CD4-positive, alpha-beta T cell treated with Interleukin-10 for 1 hour (primary cell): ENCODE measurements at regions not wholly inside any gene's neighbourhood (a gene's known extent, or its start where the extent isn't known, plus 50 kb on each side); places are given as distances from the start of the nearest gene placed in this dataset.
"Not testable (repeated sequence)": the region's sequence is repeated elsewhere in the genome, so short reads cannot be mapped to it uniquely, and the experiment has no call there.

Source experiments
- DNase-seq: peaks from one replicate; pipeline ENCODE4 v3.0.0-alpha.2; 2020

DNA sequence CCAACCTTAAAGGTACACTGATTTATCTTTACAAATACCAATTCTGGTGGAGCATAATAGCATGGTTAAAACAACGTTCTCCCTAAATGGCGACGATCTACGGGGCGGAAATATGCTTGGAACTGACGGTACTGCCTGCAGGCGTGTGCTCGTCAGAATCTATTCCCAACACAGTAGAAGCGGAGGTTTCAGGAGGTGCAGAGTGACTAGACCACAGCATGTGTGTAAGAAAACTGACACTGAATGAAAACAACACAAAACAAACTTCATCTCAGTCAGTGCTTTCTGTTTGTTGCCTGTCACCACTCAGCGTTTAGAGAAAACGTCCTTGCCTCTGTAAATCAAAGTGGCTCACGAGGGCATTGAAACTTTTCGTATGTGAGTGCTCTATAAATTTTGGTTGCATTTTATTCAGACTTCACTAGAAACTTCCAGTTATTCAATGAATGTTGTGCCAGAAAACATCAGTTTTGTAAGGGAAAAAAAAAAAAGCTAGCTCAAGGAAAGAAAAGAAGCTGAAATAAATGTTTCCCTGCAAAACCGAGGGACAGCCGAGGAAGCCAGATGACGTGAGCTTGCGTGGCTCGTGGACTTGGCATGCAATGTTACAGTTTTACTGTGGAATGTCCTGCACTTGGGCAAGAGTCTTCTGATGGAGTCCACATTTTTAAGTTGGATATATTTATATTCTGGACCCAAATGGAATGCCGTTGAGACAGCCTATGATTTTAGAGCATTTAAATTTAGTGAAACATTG, 210.4 kb downstream of the LAT start:
- DNase-seq: not testable (repeated sequence)

DNA sequence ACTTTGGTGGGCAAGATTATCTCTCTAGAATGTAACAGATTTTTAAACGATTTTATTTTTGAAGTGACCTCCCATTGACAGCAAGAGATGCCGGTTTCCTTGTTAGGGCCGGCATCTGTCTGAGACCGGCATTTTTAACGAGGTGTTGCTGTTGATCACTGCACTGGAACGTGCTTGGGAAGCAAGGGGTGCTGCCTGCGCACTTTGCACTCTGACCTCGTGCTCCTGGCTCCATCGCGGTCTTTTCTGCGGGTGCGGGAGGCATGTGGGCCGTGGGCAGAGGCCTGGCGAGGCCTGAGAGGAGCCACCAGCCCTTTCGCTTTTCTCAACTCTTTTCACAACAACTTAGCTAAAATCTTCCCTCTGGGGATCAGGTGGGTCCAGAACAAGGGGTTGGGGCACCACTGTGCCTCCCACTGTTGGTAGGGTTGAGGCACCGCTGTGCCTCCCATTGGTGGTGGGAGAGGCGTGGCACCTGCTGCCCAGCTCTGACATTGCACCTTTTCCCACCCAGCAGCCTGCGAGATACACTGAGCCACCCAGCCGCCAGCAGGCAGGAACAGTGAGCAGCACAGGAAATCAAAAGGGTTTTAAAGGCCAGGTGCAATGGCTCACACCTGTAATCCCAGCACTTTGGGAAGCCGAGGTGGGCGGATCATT, 209.5 kb downstream of the LAT start:
- DNase-seq: not testable (repeated sequence)

DNA sequence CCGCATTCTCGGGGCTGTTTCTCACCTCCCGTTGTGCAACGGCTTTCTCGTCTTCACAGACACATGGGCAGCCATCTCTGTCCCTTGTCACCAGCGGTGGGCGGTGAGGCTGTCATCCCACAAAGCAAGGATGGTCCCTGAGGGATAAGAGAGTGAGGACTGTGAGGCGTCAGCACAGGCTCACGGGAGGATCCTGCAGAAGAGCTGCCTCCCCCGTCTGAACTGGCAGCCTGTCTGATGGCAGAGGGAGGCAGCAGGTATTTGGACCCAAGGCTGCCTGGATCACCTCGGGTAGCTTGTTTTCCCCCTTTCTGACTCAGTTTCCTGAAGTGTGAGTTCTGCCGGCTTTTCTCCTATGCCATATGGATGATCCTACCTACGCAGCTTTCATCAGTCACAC, 208.8 kb downstream of the LAT start:
- not testable (repeated sequence) for DNase-seq

DNA sequence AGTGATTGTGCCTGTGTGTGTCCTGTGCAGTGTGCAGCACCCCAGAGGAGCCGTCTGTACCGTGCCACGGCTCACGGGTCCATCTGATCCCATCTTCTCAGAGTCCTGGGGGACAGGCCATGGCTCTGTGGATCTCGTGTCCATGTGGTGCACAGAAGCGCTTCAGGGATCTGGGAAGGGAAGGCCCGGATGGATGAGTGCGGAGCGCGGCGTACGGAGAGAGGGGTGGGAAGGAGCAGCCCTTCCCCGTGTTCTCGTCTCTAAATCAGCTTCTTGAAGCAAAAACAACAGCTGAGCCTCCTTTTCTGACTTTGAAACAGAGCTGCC, 208.4 kb downstream of the LAT start:
- not testable (repeated sequence) for DNase-seq

DNA sequence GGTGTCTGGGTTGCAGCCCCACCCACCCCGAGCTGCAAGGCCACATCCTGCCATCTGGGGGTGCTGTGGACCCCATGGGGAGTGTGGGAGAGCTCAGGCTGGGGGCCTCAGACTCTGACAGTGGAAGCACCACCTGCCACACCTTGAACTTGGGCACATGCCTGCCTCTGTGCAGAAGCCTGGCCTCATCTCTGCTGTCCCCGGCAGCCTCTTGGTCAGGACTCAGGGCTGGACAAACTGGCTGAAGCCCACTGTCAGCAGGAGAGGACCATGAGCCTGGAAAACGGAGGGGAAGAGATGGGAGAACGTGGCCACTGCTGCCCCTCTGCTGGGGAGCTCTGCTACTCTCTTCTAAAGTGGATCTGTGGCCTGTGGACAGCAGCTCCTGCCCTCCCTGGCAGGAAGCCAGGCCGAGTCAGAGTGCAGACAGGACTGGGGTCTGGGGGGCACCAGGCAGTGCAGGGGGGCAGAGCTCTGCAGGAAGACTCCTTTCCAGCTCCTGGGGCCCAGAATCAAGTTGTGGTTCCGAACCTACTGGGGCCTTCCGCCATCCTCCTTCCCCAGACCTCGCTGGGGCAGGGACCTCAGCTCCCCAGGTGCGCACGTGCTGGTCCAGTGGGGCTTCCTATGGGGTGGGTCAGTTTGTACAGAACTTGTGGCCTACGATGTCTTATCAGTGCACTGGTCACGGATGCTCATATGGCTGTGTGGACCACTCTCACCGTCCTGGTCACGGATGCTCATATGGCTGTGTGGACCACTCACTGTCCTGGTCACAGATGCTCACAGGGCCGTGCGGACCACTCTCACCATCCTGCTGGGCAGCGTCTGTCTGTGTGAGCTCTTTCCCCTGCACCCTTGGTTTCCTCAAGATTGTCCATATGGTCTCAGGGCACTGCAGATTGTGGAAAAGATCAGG, 207.7 kb downstream of the LAT start:
- no peak for DNase-seq

DNA sequence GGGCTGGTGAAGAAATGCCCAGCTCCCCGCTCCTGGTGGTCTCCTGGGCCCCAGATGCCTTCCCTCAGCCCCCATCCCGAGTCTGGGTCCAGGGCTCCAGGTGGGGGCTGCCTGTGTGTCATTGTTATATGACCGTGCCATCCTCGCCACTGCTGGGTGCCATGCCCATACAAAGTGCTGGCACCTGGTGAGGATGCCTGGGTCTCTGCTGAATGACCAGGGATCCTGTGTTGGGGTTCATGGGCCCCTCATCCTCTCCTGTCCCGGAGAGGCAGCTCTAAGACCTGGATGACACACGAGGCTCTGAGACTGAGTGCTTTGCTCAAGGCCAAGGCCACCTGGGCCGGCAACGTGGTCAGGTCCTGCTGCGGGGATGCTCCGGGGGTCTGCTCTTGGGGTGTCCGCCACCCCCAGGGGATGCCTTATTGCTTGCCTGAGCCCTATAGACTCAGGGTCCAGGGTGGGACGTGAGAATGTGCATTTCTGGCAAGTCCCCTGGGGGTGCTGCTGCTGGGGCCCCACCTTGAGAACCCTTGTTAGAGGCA, 206.9 kb downstream of the LAT start:
- not testable (repeated sequence) for DNase-seq

DNA sequence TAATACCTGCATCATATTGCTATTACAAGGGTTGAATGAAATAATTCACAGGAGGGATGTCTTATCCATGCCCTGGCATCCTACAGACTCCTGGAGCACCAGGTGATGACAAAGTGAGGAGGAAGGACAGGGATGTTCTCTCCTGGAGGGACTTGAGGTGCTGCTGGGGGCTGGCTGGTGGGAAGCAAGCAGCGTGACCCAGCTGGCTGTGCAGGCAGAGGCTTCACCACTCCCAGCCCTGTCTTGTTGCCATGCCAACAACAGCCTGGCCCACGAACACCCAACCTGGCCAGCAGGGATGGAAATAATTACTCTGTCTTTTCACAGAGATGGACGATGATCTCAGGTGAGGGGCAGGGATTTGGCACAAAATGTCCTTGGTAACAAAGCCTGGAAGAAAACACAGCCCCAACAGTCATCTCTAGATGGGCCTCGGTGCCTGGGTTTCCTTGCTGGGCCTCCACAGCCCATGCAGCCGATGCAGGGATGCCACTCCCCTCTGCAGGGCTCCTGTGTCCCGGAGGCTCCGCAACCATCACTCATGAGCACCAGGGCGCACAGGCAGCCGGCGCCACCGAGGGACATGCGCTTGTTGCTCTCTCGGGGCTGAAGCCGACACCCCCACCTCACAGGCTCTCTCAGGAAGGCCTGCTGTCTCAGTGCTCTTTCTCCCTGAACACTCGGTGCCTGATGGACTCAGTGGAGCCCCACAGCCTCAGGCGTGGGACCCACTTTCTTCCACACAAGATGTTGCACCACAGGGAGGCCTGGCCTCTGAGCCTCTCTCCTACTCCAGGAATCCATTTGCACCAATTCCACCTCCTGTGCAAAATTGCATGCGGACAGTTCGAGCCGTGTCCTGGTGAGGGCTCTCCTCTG, 205.9 kb downstream of the LAT start:
- DNase-seq: not testable (repeated sequence)

DNA sequence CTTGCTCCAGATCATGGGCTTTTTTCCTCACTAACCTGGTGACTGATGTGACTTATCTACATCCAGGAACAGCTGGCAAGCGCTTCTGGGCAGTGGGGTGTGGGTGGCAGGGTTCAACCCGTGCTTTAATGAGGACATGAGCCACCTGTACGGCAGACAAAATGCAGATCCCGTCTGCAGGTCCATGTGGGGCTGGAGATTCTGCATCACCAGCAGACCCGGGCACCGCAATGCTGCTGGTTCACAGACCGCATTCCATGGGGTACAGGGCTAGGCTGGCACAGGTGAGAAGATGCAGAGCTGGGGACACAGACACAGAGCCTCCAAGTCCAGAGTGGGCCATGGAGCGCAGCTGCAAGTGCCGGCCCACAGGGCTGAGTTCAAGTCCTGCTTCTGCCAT, 204.0 kb downstream of the LAT start:
- DNase-seq: not testable (repeated sequence)

DNA sequence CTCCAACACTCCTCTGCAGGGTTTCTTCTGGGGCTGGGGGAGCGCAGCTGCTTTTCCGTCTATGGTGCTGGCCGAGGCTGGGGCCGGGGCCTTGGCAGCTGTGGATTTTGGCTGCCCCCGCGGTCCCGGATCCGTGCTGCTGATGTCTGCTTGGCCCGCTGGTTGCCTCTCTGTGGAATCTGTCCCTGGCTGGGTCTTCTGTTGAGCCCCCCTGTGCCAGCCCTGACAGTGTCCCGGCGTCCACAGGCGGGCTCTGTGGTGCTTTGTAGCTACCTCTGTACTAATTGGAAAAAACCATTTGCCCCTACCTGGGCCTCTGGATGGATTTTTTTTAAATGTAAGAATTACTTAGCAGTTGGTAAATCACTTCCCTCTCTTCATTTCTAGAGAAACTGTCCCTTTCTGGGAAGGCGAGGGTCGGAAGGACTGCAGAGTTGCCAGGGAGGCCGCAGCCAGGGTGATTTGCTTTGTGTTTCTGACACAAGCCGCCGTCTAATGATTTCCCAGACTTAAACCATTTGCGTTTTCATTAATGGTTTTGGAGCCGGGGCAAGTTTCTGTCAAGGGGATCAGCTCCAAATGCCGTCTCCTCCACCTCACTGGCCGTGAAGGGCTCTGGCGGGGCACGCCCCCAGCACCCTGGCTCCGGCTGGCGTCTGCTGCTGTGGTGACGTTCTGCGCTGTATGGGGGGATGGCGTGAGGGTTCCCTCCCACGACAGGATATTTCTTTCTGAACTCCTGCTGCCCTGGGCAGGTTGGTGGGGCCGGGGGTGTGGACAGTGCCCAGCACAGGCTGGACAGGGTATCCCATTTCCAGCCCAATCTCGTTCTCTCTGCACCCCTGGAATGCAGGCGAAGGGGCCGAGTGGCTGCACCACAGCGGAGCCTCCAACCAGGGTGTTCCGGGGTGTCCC, 201.7 kb downstream of the LAT start:
- not testable (repeated sequence) for DNase-seq

DNA sequence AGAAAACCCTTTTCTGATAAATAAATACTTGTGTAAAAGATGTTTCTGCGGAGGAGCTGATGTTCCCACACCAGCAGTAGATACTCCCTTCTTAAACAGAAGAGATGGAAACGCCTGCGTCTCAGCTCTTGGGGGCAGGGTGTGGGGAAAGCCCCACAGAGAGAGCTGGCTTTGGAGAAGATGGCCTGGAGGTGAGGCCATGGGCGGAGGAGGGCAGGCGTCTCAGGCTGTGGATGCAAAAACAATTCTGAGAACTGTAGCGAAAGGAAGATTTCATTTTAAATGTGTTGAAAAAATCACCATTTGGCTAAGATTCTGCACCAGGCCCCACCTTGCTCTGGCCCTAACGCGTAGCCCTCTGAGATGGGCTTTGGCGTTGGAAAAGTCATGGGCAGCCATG, 201.0 kb downstream of the LAT start:
- not testable (repeated sequence) for DNase-seq

DNA sequence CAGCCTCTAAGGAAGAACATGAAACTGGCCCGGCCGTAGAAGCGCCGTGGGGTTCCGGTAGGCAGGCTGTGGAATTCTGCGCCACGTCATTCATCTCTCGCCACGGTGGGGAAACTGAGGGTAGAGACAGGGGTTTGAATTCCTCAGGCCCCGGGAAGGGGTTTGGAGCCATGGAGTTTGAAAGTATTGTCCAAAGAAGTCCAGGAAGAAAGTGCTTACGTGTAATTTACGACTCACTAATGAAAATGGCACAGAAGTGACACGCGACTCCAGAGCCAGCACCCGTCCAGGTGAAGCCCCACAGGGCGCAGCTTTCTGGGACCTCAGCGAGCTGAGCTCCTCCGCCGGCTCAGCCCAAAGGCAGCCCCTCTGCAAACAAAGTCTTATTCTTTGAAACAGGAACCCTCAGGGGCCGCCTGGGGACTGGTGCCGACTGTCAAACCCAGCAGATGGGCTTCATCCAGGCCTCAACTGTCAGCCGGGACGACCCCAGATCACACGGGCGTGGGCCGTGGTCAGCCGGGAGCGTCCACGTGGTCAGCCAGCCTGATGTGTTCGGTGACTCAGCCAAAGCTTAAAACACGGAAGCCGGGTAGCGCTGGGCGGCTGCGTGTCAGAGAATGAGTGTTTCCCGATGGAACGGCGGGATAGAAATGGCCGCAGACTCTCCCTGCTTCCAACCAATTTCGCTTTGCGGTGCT, 200.0 kb downstream of the LAT start:
- DNase-seq: not testable (repeated sequence)

DNA sequence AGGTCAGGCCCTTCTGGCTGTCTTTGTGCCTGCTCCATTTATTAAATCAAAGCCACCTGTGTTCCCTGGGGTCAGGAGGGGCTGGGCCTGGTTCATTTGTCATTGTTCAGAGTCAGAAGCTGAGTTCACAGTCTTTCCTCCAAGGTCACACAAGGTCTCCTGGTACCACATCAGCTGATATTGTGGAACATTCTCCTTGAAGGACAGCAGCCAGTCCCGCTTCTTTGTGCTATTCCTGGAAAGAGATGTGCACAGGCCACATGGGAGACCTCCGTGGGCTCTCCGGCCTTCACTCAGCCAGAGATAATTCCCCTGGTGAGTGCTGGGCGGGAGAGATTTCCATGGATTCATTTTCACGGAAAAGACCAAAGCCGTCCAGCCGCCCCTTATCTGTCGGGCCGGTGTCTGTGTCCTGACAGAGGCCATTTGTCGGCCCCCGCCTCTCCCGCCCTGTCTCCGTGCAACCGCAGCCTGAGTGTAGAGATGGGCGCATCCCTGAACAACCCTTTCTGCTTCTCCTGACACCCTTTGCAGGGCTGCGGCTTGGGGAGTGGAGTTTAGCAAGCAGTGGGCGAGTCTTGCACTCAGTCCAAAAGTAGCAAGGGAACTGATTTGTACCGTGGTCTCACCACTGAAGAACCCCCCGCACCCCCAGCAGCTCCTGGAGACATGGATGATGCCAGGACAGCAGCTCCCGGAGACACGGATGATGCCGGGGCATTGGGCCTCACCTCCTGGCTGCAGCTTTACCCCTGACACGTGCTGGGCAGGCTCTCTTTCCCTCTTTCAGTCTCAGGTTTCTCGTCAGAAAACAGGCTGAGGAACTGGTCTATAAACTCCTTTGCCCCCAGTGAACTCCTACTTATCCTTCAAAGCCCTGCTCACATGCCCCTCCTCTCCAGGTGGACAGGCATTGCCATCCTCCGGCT, 198.4 kb downstream of the LAT start:
- not testable (repeated sequence) for DNase-seq

DNA sequence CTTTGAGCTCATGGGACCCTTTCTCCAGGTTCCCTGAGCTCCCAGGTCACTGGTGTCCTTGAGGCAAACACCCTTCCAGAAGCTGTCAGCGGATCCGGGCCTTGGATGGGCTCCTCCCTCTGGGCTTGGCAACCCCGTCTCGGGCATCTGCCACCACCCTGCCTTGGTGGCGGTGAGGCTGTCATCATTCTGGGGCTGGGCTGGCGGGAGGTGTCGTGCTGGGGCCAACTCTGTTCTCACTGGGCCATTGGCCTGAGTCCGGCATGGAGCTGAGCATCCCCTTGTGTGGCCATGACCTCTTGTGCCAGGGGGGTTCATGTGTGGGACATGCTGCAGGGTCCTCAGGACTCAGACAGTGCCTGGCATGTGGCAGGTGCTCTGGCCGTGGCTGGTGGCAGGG, 197.6 kb downstream of the LAT start:
- no peak for DNase-seq

DNA sequence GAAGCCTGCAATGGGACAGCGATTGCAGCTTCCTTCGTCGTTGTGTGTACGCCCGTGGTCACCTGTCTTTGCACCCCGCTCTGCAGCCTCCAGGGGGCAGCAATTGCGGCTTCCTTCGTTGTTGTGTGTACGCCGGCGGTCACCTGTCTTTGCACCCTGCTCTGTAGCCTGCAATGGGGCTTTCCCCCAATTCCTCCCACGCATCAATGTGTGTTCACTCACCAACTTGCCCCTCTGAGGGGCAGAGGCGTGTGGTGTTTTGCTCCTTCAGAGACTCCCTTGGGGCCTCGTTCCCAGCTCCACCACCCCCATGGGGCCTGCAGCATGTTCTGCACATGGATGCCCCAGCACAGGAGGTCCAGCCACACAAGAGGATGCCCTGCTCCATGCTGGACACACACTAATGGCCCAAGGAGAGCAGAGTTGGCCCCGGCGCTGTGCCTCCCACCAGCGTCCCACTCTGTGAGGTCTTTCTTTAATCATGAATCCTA, 197.1 kb downstream of the LAT start:
- not testable (repeated sequence) for DNase-seq

DNA sequence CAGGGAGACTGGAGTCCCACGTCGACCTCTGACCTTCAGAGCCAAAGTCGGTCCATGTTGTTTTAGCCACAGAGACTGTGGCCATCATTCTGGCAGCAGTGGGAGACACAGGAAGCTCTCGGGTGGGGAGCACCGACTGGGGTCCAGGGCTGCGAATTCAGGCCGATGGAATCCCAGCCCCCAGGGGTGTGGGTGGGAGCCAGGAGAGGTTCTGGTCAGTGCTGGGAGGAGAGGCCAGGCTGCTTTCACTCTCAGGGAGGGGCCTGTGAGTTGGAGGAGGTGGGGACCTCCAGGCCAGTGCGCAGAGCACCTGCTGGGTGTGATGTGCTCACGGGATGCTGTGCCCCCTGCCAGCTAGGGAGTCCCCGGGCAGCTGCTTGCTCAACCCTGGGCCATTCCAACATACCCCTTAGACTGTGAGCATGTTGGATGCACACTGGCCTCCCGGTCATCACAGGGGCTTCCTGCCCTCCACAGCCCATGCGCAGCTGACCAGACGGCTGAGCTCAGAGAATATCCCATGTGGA, 196.5 kb downstream of the LAT start:
- DNase-seq: not testable (repeated sequence)

DNA sequence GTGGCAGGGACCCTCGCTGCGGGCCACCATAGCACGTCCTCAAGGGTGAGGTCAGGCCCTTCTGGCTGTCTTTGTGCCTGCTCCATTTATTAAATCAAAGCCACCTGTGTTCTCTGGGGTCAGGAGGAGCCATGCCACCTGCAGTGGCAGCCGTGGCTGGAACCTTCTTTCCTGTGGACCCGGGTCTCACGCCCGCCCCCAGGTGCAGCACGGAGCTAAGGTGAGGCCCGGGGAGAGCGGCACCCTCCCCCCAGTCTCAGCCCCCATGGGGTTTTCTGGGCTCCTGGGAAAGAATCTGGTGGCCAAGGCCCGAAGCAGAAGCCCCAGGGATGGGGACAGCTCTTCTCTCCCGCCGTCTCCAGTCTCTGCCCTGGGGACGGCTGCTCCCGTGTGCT, 195.4 kb downstream of the LAT start:
- not testable (repeated sequence) for DNase-seq

DNA sequence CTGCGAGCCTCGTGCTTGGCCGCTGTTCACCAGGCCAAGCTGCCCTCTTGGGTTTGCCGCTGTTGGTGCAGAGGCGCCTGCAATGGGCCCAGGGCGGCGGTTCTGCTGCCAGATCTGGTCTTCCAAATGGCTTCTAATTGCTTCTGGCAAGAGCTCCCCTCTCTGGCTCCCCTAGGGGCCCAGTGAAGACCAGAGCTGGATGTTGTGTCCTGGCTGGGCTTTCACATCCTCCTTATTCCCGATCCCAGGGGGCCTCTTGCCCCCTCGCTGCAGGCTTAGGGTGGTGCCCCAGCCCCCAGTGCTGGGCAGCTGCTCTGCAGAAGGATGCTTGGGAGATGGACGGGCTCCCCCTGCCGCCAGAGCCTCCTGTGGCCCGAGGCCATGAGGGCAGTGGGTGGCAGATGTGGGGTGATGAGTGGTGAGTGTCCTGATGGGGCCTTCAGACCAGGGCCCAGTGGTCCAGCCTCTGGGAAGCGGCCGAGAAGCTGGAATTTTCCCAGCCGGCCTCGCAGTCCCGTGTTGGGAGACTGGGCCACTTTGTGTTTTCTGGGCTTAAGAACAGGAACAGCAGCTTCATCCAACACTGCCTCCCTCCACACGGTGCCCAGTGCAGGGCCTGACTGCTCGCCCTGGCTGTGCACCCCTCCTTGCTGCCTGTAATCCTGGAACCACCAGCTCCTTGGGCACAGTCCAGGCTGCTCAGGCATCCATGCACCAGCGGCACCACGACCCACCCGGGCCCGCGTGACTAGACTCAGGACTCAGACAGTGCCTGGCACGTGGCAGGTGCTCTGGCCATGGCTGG, 194.8 kb downstream of the LAT start:
- not testable (repeated sequence) for DNase-seq
